Lower leg skin (tissue), 3 donors: ENCODE measurements at regions not wholly inside any gene's neighbourhood (a gene's known extent, or its start where the extent isn't known, plus 50 kb on each side); places are given as distances from the start of the nearest gene placed in this dataset.

Source experiments
- POLR2A ChIP-seq, 2 donors: fragments of 450-650 bp; IDR thresholded peaks; one replicate each; pipeline ENCODE4 v1.6.1; 2016 to 2017; ENCODE audit warnings: antibody characterized with exemption in 2 of 2, mild to moderate bottlenecking in 1 of 2, moderate library complexity in 1 of 2
- TF ChIP-seq, protein P1 (sequence below), 3 donors: fragments of 450-650 bp; IDR thresholded peaks; one replicate each; pipeline ENCODE4 v1.5.1; 2016; ENCODE audit warnings: antibody characterized with exemption in 3 of 3, mild to moderate bottlenecking in 3 of 3, moderate library complexity in 2 of 3

DNA sequence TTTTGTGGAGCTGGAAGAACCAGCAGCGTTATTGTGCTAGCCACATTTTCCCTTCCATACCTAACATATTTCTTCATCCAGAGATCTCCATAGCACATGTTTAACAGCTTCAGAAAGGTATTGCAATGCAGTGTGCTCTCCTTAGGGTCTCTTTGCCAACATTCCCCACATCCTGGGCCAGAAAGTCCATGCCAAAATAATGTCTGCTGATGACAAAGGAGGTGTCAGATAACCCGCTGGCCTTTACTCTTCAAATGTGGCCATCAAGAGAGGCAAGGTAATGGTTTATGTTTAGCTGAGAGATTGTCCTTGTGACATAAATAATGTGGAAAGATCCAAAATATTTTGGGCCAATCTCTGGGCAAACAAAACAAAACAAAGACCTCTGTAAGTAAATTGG is 1027.7 kb downstream of the NLGN4Y start:
- TF ChIP-seq, protein P1, sequence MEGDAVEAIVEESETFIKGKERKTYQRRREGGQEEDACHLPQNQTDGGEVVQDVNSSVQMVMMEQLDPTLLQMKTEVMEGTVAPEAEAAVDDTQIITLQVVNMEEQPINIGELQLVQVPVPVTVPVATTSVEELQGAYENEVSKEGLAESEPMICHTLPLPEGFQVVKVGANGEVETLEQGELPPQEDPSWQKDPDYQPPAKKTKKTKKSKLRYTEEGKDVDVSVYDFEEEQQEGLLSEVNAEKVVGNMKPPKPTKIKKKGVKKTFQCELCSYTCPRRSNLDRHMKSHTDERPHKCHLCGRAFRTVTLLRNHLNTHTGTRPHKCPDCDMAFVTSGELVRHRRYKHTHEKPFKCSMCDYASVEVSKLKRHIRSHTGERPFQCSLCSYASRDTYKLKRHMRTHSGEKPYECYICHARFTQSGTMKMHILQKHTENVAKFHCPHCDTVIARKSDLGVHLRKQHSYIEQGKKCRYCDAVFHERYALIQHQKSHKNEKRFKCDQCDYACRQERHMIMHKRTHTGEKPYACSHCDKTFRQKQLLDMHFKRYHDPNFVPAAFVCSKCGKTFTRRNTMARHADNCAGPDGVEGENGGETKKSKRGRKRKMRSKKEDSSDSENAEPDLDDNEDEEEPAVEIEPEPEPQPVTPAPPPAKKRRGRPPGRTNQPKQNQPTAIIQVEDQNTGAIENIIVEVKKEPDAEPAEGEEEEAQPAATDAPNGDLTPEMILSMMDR (IDR thresholded peaks at IDR 0.05), result no peak
- no peak for TF ChIP-seq POLR2A (IDR thresholded peaks at IDR 0.05)
